Stimulated activated CD8-positive, alpha-beta memory T cell treated with anti-CD3 and anti-CD28 coated beads, Interleukin-15, amount 100 ng/mL, for 4 hours (primary cell): ENCODE measurements at regions not wholly inside any gene's neighbourhood (a gene's known extent, or its start where the extent isn't known, plus 50 kb on each side); places are given as distances from the start of the nearest gene placed in this dataset.

ENCODE experiments used
- DNase-seq, 2 donors: peaks; one replicate each; pipeline ENCODE4 v3.0.0-alpha.2; 2020; ENCODE audit warnings: low read depth in 2 of 2

GRCh38 chr18:77754475-77755044 lies 504.9 kb downstream of the GALR1 start:
- DNase-seq, result no peak

DNA sequence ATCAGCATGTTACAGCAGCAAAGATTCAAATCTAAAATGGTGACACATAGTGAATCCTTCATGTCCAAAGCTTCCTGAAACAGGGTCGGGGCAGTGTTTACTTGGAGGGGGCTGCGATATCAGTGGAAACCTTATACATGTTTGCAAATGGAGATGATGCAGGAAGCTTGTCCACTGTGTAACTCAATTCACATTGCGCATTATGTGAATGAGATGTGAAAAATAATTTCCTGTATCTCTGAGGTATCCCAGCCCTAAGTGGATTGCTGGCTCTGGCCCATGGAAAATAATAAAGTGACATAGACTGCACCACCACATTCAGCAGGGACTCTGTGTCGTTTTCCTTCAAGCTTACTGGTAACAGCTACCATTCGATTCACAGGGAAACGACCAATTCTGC lies 505.5 kb downstream of the GALR1 start:
- DNase-seq, result no peak

- no peak for DNase-seq
Measured at GRCh38 chr18:77761332-77761731, 511.7 kb downstream of the GALR1 start.

DNA sequence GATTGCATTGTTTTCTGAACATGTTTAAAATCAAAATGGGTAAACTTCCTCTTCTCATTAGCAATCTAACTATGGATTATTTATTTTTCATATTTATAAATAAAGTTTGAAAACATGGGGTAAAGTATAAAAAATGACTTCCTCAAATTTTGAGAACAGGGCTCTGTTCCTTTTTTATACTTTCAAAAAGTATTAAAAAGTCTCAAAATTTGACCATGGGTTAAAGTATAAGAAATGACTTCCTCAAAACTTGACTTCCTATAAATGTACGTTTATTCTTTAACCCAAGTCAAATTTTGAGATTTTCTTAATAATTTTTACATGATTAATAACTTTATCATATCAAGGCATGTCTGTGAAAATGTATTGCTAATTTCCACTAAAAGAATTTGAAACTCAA lies 512.4 kb downstream of the GALR1 start:
- DNase-seq, result no peak

DNA sequence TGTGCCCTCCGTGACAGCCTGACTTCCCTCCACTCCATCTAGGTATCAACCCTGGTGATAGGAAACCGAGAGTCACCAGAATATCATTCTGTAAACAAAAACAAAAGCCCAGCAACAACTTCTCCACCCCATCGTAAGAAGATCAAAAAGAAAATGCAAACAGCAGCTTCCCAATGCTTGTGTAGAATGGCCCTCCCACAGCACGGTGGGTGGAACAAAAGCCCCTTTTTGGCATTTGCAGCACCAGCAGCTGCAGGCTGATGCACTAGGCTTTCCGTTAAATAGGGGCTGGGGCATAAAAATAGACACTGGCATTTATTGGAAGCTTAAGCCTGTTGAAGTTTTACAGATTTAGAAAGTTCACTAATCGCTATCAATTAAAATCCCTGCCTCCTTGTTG lies 513.0 kb downstream of the GALR1 start:
- no peak for DNase-seq

DNA sequence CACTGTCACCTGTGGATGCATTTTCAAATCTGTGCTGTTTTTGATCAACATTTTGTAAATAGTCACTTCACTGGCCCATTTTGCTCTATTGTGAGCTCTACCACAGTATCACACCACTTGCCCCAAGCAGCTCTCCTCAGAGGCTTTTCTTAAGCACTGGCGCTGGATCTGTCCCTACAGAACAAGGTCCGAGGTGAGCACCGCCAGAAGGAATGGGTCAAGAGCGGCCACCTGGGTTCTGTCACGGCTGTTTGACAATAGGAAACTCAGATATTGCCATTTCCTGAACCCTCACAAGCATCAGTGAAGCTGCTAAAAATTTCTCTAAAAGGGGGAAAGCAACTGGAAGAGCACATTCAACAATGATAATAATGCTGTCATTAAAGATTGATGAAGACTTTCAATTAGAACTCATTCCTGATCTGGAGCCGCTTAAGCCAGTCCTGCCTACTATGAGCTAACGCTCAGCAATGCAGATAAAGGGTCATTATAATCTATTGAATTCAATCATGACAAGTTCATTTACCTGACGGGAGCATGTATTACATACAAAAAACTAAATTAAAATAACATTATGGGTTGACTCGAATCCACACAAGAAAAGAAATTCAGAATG lies 514.0 kb downstream of the GALR1 start:
- DNase-seq, result no peak

DNA sequence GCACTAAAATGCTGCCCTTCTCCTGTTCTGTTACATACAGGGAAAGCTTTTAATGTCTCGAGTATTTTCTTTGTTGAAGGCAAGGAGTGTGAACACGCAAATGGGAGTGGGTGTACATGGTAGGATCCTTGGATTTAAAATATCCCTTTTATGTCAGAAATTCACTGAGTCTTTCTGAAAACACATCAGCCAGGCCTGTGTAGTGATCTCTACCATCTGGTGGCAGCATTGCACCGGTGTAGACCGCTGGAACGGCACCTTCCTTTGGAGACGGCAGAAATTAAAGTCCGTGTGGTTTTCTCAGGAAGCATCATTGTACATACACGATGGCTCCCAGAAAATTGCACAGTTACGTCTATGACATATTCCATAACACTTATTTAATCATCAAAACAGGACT lies 515.8 kb downstream of the GALR1 start:
- DNase-seq, result no peak

DNA sequence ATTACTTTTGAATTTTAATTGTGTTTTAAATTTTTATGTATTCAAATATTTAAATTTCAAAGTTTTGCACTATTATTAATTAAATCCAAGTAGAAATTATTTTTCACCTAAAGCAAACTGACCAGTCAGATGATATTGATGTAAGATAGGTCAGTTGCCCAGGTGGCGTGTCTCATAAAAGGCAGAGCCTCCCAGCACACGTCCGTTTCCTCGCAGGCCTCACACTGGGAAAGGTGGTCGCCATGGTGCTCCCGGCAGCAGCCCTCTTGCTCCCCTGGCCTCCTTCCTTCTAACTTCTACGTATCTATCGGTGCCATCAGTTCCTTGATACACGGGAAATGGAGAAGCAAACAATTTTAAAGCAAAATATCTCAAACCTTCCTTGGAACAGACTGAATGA lies 516.8 kb downstream of the GALR1 start:
- DNase-seq, result no peak

- no peak for DNase-seq
Measured at GRCh38 chr18:77772177-77772576, 522.5 kb downstream of the GALR1 start.

DNA sequence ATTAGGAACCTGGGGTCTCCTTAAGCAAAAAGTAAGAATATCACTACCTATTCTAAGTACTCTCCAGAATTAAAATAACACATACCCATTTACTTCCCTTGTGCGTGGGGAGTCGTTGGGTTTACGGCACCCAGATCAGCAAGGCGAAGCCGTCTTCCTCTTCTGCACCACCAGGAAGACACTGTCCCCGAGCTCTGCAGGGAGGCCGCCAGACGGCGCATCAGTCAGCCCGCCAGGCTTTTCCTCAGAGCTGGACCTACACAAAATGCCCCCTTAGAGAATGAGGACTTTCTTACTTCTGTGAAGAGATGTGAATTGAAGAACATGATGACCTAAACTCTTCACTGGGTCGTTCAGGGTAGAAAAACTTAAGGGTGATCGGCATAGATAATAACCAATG lies 526.5 kb downstream of the GALR1 start:
- no peak for DNase-seq

DNA sequence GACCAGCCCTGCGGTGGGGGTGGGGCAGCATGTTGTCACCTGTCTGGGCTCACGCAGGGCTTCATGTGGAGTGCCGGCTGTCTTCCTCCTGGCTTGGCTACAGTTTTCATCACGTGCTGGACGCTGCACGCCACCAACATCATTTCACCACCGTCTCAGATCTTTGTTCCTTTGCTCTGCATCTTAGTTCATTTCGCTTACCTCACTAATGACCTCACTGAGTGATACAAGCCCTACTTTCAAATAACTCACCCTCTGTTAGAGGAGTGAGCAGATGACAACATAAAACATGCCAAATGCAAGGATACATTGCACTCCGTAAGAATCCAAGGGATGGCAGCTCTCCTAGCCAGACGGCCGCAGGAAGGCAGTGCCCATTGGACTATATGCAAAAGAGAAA lies 527.5 kb downstream of the GALR1 start:
- DNase-seq, result no peak

GRCh38 chr18:77784759-77785379 lies 535.2 kb downstream of the GALR1 start:
- DNase-seq, result no peak

DNA sequence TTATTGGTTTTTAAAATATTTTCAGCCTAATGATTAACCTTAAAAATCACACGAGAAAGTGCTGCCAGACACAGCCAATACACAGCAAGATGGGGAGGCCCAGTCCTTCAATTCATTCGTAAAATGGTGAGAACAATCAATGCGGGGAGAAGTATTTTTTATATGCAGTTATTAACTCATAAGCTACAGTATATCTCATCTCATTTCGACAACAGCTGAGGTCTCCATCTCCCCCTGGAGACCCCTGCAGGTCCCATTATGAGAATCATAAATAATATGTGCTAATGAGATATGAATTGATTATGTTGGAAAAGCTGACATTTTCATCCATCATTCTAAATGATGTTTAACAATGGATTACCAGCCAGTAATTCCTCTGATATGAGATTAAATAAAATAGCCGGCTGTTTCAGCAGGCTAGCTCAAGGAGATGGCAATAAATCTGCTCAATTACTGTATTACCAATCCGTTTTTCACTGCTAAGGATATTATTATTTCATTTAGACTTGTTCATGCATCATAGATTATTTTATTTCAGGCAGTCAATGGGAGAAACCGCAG lies 535.8 kb downstream of the GALR1 start:
- DNase-seq, result no peak

DNA sequence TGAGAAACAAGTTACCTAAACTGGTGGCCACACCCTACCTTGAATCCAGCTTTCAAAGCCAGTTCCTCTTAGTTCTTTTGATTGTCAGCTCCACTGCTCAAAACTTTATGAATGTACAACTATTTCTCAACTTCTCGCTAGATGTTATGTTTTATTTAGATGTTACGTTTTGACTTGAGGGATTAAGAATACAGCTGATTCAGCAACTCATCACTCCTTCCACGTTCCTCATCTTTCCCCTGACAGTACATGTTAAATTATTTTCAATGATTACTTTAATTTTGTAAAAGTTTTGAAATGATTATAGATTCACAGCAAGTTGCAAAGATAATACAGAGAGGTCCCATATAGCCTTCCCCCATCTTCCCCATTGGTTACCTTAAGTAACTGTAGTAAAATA lies 553.4 kb downstream of the GALR1 start:
- DNase-seq, result no peak

DNA sequence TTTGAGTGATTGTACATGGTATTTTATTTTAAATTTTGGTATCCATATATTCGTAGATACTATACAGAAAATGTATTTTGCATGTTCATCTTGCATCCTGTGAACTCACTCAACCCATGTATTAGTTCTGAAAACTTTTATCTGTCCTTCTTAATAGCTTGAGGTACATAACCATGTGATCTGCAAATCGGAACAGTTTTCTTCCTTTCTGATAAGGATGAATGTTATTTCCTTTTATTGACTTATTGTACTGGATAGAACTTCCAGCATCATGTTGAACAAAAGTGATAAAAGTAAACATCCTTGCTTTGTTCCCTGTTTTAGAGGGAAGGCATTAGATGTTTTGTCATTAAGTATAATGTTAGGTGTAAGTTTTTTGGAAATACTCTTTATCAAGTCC lies 554.7 kb downstream of the GALR1 start:
- DNase-seq, result no peak

- DNase-seq, result no peak
Measured at GRCh38 chr18:77807650-77808049, 558.0 kb downstream of the GALR1 start.

DNA sequence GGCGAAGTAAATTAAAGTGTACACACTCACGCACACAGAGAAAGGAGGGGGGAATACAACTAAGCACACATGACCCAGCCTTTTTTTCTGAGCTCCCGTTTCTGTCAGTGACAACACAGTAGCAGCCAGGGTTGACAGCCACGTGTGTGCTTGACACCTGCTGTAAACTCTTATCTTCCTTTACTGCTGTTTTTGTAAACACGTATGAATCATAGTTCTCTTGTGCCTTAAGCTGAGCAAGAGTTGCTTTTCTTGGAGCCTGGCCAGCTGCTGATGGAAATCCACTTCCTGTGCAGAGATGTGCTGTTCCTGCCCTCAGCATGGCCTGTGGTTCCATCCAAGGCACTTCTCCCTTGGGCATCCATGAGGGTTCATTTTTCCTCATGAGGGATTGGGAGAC lies 561.9 kb downstream of the GALR1 start:
- no peak for DNase-seq

- DNase-seq, result no peak
Measured at GRCh38 chr18:77815666-77816338, 566.2 kb downstream of the GALR1 start.

DNA sequence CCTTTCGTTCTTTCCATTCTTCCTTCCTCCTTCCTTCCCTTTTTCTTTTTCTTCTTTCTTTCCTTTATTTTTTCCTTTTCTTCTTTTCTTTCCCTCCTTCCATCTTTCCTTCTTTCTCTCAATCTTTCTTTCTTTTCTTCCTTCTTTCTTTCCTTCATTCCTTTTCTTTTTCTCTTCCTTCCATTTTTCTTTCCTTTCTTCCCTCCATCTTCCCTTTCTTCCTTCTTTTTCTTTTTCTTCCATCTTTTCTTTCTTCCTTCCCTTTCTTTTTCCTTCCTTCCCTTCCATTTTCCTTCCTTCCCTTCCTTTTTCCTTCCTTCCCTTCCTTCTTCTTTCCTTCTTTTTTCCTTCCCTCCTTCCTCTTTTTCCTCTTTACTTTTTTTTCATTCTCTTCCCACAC lies 568.7 kb downstream of the GALR1 start:
- no peak for DNase-seq

DNA sequence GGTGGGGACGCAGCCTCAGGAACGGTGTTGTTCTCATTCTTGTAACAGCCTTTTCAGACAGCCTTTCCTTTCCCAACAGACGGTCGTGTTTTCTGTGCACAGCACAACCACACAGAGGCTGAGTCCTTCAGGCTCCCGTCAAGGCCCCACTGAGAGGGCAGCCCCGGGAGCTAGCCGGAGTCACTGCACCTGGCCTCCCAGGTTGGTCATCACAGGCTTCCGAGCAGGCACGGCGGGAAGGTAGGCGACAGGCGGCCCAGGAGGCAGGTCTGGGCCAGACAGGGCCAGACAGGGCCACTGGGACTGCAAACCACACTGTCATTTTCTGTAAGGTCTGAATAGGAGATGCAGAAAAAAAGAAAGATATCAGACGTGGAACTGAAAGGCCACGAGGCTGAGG lies 570.8 kb downstream of the GALR1 start:
- no peak for DNase-seq

- no peak for DNase-seq
Measured at GRCh38 chr18:77821892-77822291, 572.2 kb downstream of the GALR1 start.

- no peak for DNase-seq
Measured at GRCh38 chr18:77822632-77823031, 573.0 kb downstream of the GALR1 start.

DNA sequence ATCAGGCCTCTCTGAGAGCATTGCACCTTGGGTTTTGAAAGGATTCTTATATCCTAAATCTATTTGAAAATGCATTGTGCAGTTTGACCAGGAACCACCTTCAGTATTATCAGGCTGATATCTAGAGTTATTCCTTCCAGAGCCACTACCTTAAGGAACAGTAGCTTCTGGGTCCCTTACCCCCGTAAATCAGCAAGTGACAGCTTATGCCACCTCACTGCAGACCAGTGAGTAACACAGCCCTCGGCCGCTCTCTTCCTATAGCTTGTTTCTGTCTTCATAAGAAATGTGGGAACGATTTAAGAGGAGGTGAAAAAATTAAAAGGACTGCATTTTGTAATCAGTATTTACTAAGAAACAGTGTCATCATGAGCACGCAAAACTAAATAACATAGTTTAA lies 584.2 kb downstream of the GALR1 start:
- no peak for DNase-seq
